Esophagus squamous epithelium (tissue), 4 donors: ENCODE measurements at regions not wholly inside any gene's neighbourhood (a gene's known extent, or its start where the extent isn't known, plus 50 kb on each side); places are given as distances from the start of the nearest gene placed in this dataset.

Experiments used
- CTCF ChIP-seq, 6 experiments: fragments of 450-650 bp in 4 of 6; fragments of 200-600 bp in 2 of 6; sonication (generic) in 2 of 6; IDR thresholded peaks; one replicate each; pipeline ENCODE4 v1.5.1; 2016 to 2019; ENCODE audit warnings: antibody characterized with exemption in 6 of 6, mild to moderate bottlenecking in 4 of 6, moderate library complexity in 4 of 6
- POLR2A ChIP-seq, 4 donors: fragments of 450-650 bp; IDR thresholded peaks; one replicate each; pipeline ENCODE4 v1.6.1; 2017; ENCODE audit warnings: antibody characterized with exemption in 4 of 4, mild to moderate bottlenecking in 4 of 4, moderate library complexity in 3 of 4

GRCh38 chr2:61722800-61723199 lies 131.1 kb downstream of the FAM161A start:
- no peak for TF ChIP-seq CTCF (IDR thresholded peaks at IDR 0.05)
- TF ChIP-seq POLR2A (IDR thresholded peaks at IDR 0.05) = no peak
